H1 (cell line): ENCODE measurements at regions not wholly inside any gene's neighbourhood (a gene's known extent, or its start where the extent isn't known, plus 50 kb on each side); places are given as distances from the start of the nearest gene placed in this dataset.

Source experiments
- TF ChIP-seq, protein P1 (sequence below): fragments of 300-600 bp; sonication (generic); IDR thresholded peaks from 2 replicates; pipeline ENCODE4 v1.7.1; 2012; ENCODE audit warnings: low read length, moderate library complexity, mild to moderate bottlenecking, inconsistent platforms; ENCODE audit not compliant: insufficient replicate concordance

DNA sequence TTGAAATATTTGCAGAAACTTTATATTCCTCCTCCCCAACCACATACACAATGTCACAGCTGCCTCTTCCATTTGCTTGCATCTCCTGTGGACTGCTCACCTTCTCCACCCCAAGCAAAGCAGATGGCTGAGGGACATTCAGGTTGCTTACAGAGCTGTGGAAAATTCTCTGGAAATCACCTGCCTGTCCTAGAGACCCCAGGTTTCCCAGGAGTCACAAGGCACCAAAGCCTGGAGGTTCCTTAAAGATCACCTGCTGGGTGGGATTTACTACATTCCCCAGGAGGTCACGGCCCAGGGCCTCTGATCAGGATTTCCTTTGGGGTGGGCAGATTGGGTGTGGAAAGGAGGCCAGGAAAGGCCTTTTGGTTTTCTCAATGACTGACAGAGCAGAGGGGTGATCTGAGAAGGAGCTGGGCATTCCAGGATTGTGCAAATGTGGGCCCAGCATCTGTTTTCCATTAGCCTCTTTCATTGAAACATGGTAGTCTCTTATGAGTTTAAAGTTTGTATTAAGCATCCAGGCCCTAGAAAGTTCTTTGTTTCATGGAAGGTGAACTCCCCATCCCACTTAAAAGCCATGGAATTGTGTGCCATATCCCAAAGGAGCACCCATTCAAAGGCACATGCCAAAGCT, 410.7 kb upstream of the TNP1 start (continued):
- TF ChIP-seq, protein P1, sequence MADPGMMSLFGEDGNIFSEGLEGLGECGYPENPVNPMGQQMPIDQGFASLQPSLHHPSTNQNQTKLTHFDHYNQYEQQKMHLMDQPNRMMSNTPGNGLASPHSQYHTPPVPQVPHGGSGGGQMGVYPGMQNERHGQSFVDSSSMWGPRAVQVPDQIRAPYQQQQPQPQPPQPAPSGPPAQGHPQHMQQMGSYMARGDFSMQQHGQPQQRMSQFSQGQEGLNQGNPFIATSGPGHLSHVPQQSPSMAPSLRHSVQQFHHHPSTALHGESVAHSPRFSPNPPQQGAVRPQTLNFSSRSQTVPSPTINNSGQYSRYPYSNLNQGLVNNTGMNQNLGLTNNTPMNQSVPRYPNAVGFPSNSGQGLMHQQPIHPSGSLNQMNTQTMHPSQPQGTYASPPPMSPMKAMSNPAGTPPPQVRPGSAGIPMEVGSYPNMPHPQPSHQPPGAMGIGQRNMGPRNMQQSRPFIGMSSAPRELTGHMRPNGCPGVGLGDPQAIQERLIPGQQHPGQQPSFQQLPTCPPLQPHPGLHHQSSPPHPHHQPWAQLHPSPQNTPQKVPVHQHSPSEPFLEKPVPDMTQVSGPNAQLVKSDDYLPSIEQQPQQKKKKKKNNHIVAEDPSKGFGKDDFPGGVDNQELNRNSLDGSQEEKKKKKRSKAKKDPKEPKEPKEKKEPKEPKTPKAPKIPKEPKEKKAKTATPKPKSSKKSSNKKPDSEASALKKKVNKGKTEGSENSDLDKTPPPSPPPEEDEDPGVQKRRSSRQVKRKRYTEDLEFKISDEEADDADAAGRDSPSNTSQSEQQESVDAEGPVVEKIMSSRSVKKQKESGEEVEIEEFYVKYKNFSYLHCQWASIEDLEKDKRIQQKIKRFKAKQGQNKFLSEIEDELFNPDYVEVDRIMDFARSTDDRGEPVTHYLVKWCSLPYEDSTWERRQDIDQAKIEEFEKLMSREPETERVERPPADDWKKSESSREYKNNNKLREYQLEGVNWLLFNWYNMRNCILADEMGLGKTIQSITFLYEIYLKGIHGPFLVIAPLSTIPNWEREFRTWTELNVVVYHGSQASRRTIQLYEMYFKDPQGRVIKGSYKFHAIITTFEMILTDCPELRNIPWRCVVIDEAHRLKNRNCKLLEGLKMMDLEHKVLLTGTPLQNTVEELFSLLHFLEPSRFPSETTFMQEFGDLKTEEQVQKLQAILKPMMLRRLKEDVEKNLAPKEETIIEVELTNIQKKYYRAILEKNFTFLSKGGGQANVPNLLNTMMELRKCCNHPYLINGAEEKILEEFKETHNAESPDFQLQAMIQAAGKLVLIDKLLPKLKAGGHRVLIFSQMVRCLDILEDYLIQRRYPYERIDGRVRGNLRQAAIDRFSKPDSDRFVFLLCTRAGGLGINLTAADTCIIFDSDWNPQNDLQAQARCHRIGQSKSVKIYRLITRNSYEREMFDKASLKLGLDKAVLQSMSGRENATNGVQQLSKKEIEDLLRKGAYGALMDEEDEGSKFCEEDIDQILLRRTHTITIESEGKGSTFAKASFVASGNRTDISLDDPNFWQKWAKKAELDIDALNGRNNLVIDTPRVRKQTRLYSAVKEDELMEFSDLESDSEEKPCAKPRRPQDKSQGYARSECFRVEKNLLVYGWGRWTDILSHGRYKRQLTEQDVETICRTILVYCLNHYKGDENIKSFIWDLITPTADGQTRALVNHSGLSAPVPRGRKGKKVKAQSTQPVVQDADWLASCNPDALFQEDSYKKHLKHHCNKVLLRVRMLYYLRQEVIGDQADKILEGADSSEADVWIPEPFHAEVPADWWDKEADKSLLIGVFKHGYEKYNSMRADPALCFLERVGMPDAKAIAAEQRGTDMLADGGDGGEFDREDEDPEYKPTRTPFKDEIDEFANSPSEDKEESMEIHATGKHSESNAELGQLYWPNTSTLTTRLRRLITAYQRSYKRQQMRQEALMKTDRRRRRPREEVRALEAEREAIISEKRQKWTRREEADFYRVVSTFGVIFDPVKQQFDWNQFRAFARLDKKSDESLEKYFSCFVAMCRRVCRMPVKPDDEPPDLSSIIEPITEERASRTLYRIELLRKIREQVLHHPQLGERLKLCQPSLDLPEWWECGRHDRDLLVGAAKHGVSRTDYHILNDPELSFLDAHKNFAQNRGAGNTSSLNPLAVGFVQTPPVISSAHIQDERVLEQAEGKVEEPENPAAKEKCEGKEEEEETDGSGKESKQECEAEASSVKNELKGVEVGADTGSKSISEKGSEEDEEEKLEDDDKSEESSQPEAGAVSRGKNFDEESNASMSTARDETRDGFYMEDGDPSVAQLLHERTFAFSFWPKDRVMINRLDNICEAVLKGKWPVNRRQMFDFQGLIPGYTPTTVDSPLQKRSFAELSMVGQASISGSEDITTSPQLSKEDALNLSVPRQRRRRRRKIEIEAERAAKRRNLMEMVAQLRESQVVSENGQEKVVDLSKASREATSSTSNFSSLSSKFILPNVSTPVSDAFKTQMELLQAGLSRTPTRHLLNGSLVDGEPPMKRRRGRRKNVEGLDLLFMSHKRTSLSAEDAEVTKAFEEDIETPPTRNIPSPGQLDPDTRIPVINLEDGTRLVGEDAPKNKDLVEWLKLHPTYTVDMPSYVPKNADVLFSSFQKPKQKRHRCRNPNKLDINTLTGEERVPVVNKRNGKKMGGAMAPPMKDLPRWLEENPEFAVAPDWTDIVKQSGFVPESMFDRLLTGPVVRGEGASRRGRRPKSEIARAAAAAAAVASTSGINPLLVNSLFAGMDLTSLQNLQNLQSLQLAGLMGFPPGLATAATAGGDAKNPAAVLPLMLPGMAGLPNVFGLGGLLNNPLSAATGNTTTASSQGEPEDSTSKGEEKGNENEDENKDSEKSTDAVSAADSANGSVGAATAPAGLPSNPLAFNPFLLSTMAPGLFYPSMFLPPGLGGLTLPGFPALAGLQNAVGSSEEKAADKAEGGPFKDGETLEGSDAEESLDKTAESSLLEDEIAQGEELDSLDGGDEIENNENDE: peak; percentile 4
- TF ChIP-seq, all 59 proteins: peak for 2
